ENCODE measurements at regions not wholly inside any gene's neighbourhood (a gene's known extent, or its start where the extent isn't known, plus 50 kb on each side); places are given as distances from the start of the nearest gene placed in this dataset.

DNA sequence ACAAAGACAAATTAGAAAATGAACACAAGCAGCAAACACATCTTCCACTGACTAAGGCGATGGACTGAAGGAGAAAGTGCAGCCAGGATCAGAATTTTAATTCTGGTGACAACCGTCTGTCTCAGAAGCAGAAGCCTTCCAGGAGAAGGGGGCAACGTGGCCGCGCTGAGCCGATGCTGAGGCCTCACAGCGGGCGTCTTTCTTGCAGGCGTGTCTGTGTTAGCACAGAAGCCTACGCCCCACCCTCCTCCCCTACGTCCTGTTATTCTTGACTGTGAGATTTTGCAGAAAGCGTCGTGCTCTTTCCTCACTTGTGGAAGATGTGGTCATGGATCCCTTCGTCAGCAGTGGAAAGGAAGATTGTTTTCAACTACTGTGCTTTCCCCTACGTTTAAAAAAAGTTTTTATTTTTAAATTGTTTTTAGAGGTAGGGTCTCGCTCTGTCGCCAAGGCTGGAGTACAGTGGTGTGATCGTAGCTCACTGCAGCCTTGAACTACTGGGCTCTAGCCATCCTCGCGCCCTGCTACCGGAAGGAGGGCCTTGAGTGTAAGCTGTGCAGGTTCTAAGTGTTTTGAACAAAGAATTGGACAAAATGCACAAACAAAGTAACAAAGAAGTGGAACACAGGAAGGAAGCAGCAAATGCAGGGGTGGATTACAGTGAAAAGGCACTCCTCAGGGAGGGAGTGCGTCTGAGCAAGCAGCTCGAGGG, 422.0 kb downstream of the GALR1 start:
- no peak for DNase-seq (ENCODE audit: low read depth)
- H3K4me3 ChIP-seq (ENCODE audit: low read depth, low read length) = no peak overlapping the region
- TF ChIP-seq, protein P1, sequence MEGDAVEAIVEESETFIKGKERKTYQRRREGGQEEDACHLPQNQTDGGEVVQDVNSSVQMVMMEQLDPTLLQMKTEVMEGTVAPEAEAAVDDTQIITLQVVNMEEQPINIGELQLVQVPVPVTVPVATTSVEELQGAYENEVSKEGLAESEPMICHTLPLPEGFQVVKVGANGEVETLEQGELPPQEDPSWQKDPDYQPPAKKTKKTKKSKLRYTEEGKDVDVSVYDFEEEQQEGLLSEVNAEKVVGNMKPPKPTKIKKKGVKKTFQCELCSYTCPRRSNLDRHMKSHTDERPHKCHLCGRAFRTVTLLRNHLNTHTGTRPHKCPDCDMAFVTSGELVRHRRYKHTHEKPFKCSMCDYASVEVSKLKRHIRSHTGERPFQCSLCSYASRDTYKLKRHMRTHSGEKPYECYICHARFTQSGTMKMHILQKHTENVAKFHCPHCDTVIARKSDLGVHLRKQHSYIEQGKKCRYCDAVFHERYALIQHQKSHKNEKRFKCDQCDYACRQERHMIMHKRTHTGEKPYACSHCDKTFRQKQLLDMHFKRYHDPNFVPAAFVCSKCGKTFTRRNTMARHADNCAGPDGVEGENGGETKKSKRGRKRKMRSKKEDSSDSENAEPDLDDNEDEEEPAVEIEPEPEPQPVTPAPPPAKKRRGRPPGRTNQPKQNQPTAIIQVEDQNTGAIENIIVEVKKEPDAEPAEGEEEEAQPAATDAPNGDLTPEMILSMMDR (IDR thresholded peaks at IDR 0.05; ENCODE audit: low read depth, low read length) = no peak
- TF ChIP-seq, protein P2, sequence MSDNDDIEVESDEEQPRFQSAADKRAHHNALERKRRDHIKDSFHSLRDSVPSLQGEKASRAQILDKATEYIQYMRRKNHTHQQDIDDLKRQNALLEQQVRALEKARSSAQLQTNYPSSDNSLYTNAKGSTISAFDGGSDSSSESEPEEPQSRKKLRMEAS (IDR thresholded peaks at IDR 0.05; ENCODE audit: low read depth, low read length) = no peak
- no peak for TF ChIP-seq MYC (IDR thresholded peaks at IDR 0.05; ENCODE audit: low read depth, low read length)
- TF ChIP-seq POLR2A (IDR thresholded peaks at IDR 0.05; ENCODE audit: extremely low read depth, insufficient read length) = no peak

DNA sequence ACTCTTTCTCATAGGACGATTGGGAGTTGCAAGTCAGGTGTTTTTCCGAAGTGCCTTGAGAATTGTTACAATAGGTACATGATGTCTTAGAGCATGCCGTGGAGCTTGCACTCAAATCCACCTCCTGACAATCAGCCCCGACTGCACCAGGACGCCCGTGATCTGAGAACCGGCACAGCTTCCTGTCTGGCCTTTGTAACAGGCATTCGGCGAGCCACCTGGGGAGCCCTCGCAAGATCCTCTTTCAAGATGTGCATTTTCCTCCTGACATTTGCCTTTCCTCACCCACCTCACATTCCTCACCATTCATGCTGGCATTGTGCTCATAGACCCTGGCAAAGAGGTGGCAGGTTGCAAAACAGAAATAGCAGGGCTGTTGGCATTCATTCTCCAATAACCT, 427.3 kb downstream of the GALR1 start:
- no peak for TF ChIP-seq MYC (IDR thresholded peaks at IDR 0.05; ENCODE audit: low read depth, low read length)
- TF ChIP-seq, protein P2 (IDR thresholded peaks at IDR 0.05; ENCODE audit: low read depth, low read length) = no peak
- TF ChIP-seq, protein P1 (IDR thresholded peaks at IDR 0.05; ENCODE audit: low read depth, low read length) = no peak
- TF ChIP-seq POLR2A (IDR thresholded peaks at IDR 0.05; ENCODE audit: extremely low read depth, insufficient read length) = no peak
- DNase-seq (ENCODE audit: low read depth) = no peak

DNA sequence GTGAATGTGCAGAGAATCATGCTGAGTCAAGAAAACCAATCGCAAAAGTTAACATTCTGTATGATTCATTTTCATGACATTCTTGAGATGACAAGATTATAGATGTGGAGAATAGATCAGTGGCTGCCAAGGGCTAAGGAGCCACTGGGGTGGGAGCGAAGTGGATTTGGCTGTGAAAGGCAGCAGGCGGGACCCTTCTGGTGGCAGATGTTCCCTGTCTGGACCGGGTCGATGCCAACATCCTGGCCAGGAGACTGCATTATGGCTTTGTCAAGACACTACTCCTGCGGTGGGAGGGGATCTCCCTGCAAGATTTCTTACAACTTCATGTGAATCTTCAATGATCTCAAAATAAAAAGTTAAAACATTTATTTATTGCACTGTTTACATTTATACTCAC, 427.9 kb downstream of the GALR1 start:
- H3K4me3 ChIP-seq (ENCODE audit: low read depth, low read length) = no peak overlapping the region
- TF ChIP-seq POLR2A (IDR thresholded peaks at IDR 0.05; ENCODE audit: extremely low read depth, insufficient read length) = no peak
- TF ChIP-seq, protein P1 (IDR thresholded peaks at IDR 0.05; ENCODE audit: low read depth, low read length) = no peak
- TF ChIP-seq MYC (IDR thresholded peaks at IDR 0.05; ENCODE audit: low read depth, low read length) = no peak
- TF ChIP-seq, protein P2 (IDR thresholded peaks at IDR 0.05; ENCODE audit: low read depth, low read length) = no peak
- no peak for DNase-seq (ENCODE audit: low read depth)

More for the DNA sequence above, 427.3 kb downstream of the GALR1 start:
- no peak overlapping the region for H3K4me3 ChIP-seq (ENCODE audit: low read depth, low read length)

DNA sequence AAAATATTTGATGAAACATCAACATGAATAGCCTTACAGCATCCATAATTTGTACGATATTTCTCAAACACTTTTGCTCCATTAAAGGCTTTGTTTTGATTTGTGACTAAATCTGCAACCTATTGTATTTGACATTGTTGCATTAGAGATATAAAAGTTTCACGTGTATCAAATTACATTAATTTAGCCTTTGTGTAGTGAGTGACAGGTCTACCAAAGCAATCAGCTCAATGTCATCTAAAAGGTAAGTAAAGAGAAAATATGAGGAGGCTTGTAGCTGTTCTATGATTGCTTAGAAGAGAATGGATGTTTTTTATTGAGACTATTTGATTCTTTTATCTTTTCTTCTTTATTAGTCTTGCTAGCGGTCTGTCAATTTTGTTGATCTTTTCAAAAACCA, 430.2 kb downstream of the GALR1 start:
- TF ChIP-seq POLR2A (IDR thresholded peaks at IDR 0.05; ENCODE audit: extremely low read depth, insufficient read length) (no peak), MYC (IDR thresholded peaks at IDR 0.05; ENCODE audit: low read depth, low read length) (no peak)
- TF ChIP-seq, protein P2 (IDR thresholded peaks at IDR 0.05; ENCODE audit: low read depth, low read length) = no peak
- TF ChIP-seq, protein P1 (IDR thresholded peaks at IDR 0.05; ENCODE audit: low read depth, low read length) = no peak
- no peak for DNase-seq (ENCODE audit: low read depth)
- no peak overlapping the region for H3K4me3 ChIP-seq (ENCODE audit: low read depth, low read length)

DNA sequence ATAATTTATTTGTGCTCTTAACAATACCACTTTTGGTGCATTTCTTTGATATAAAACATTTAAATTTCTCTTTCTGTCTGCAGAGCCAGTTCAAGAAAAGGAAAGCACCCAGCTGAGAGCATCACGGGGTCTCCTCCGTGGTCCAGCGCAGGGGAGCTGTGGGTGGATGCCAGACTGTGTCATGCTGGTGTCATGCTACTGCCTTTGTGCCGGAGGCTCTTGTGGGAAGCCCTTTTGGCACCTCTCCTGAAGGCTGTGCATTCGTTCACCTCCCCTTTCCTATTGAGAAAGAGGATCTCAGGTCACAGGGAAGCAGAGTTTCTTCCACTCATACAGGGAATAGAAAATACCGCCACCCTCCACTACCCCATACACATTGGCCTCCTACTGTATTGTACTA, 450.4 kb downstream of the GALR1 start:
- no peak overlapping the region for H3K4me3 ChIP-seq (ENCODE audit: low read depth, low read length)
- TF ChIP-seq, protein P2 (IDR thresholded peaks at IDR 0.05; ENCODE audit: low read depth, low read length) = no peak
- TF ChIP-seq MYC (IDR thresholded peaks at IDR 0.05; ENCODE audit: low read depth, low read length) (no peak), POLR2A (IDR thresholded peaks at IDR 0.05; ENCODE audit: extremely low read depth, insufficient read length) (no peak)
- TF ChIP-seq, protein P1 (IDR thresholded peaks at IDR 0.05; ENCODE audit: low read depth, low read length) = no peak
- DNase-seq (ENCODE audit: low read depth) = no peak
